Tibial artery (tissue), 4 donors: ENCODE measurements at regions not wholly inside any gene's neighbourhood (a gene's known extent, or its start where the extent isn't known, plus 50 kb on each side); places are given as distances from the start of the nearest gene placed in this dataset.

Experiments
- DNase-seq, 2 donors: peaks; one replicate each; pipeline ENCODE4 v3.0.0-alpha.2; 2019
- H3K27ac ChIP-seq, 2 donors: fragments of 200-600 bp; sonication (generic) in 1 of 2; 1 replicate in 1 of 2; 2 replicates in 1 of 2; pipeline ENCODE4 v1.5.1; 2018 to 2019; ENCODE audit warnings: mild to moderate bottlenecking in 1 of 2
- H3K27me3 ChIP-seq, 2 donors: fragments of 200-600 bp; sonication (generic) in 1 of 2; one replicate each; pipeline versions ENCODE4 v1.5.1 to v1.6.0; 2016 to 2019
- H3K36me3 ChIP-seq, 3 donors: fragments of 200-600 bp; sonication (generic) in 2 of 3; one replicate each; pipeline ENCODE4 v1.5.1; 2016 to 2019; ENCODE audit warnings: mild to moderate bottlenecking in 2 of 3
- H3K4me1 ChIP-seq, 4 donors: fragments of 200-600 bp; sonication (generic) in 2 of 4; 1 replicate in 3 of 4; 2 replicates in 1 of 4; pipeline ENCODE4 v1.5.1; 2016 to 2019
- H3K4me3 ChIP-seq, 2 donors: fragments of 200-600 bp; sonication (generic) in 1 of 2; 1 replicate in 1 of 2; 2 replicates in 1 of 2; pipeline ENCODE4 v1.5.1; 2018 to 2019; ENCODE audit warnings: mild to moderate bottlenecking in 2 of 2
- H3K9me3 ChIP-seq, 3 donors: fragments of 200-600 bp; sonication (generic) in 1 of 3; one replicate each; pipeline ENCODE4 v1.5.1; 2016 to 2019
- intact Hi-C: fragments of 100-400 bp; cut with DNase I; formaldehyde crosslinking; loops from one replicate; pipeline ENCODE4 v1.15.0; 2023; ENCODE audit warnings: low total_unique reads
- TF ChIP-seq, protein P1 (sequence below), 2 experiments: fragments of 200-600 bp in 1 of 2; fragments of 450-650 bp in 1 of 2; IDR thresholded peaks; one replicate each; pipeline ENCODE4 v1.5.1; 2017 to 2019; ENCODE audit warnings: antibody characterized with exemption in 2 of 2, mild to moderate bottlenecking in 1 of 2, moderate library complexity in 1 of 2

GRCh38 chr10:88039496-88040200 lies 176.2 kb downstream of the PTEN start:
- intact Hi-C loops, result loop anchor here (5.0 kb wide), 1 partner anchor 73 kb away; no protein-coding TSS in a partner anchor
- Histone ChIP-seq H3K36me3 (no peaks in the 10 kb centered on the region), H3K4me3 (no peak overlapping the region), H3K9me3 (no peaks in the 10 kb centered on the region), H3K27ac (peak overlapping the region; percentile 72 to 81), H3K4me1 (peaks cover 0 to 62% (median 26%) of the 10 kb centered on the region in 4 donors), H3K27me3 (no peaks in the 10 kb centered on the region)
- no peak for DNase-seq
- TF ChIP-seq, protein P1, sequence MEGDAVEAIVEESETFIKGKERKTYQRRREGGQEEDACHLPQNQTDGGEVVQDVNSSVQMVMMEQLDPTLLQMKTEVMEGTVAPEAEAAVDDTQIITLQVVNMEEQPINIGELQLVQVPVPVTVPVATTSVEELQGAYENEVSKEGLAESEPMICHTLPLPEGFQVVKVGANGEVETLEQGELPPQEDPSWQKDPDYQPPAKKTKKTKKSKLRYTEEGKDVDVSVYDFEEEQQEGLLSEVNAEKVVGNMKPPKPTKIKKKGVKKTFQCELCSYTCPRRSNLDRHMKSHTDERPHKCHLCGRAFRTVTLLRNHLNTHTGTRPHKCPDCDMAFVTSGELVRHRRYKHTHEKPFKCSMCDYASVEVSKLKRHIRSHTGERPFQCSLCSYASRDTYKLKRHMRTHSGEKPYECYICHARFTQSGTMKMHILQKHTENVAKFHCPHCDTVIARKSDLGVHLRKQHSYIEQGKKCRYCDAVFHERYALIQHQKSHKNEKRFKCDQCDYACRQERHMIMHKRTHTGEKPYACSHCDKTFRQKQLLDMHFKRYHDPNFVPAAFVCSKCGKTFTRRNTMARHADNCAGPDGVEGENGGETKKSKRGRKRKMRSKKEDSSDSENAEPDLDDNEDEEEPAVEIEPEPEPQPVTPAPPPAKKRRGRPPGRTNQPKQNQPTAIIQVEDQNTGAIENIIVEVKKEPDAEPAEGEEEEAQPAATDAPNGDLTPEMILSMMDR (IDR thresholded peaks at IDR 0.05), result no peak

DNA sequence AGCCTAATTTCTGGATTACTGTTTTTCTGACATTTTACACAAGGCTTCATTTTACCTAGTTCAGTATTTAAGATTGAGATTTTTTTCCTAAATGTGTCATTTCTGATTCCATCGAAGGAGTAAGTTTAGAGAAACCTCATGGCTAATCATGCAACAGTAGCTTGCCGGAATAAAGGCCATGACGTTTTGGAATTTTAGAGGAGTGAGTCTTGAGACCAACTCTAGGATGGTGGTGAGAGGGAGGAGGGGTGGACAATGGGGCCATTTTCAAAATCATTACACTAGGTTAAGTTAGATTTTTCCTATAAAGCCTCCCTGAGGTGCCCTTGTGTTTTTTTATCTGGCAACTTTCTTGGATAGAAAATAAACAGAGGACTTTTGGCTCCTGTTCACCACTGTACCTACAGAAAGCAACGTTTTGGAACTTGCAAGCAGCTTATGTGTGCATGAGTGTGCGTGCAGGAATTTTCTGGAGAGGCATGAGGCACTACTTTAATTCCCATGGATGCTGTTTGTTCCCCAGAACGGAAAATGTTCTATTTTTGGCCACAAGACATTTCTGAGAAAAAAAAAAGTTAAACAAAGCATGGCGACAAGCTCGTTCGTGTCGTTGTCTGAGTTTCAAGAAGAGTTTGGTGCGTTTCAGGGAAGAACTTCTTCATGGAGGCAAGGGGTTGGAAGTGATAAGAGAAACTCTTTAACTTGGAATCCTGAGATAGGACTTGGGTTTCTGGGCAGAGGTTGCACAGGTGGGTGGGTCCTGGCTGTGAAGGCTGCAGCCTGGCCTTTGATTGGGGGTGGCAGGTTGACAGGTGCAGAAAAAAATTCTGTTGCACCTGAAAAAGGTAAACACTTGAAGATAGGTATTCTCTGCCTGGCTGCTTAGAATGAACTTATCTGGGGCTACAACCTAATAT lies 178.1 kb downstream of the PTEN start:
- H3K27ac ChIP-seq, result peak overlapping the region; percentile 72 to 81
- no peaks in the 10 kb centered on the region for H3K36me3 ChIP-seq
- peaks cover 0 to 76% (median 31%) of the 10 kb centered on the region in 4 donors for H3K4me1 ChIP-seq
- intact Hi-C loops, result loop anchor here (5.0 kb wide), 1 partner anchor 71 kb away; no protein-coding TSS in a partner anchor
- DNase-seq, result no peak
- TF ChIP-seq, protein P1 (IDR thresholded peaks at IDR 0.05), result no peak
- H3K9me3 ChIP-seq, result no peaks in the 10 kb centered on the region
- no peaks in the 10 kb centered on the region for H3K27me3 ChIP-seq
- peak overlapping the region in 1 of 2 donors; percentile 9 for H3K4me3 ChIP-seq

DNA sequence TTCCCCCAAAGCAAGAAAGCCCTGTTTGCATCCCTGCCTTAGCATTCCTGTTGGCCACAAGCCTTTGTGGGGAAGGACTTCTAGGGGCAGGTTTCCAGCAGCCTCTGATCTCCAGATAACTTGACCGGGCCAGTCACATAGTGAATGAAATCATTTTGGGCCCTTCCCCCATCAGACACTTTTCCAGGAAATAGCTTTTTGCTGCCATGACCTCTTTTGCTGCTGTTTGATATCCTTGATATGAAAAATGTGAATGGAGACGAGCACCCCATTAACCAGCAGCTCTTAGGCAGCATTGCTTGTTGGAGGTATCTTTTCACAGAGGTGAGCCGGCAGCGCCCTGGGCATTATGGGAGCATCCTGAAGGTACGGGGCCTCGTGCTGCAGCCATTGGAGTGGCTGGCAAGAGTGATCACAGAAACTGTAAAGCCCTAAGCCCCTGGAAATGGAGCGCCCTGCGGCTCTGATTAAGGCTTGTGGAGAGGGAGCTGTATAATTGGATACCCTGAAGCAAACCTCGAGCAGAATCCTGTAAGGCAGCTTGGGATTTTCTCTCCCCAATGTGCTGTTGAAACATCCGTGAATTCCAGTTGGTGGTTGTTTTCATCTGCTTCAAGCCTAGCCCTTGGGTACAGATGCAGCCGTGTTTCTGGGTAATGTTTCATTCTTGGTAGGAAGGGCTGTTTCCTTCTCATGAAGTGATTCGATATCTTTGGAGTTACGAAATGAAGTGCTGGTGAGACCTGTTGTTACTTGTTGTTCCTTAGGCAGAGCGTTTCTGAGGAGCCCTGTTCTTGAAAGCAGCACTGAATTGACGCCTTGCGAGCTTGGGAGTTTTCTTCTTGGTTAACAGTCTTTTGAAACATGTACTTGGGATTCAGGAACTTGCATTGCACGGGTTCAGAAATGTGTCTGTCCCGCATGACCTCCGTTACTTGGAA lies 179.0 kb downstream of the PTEN start:
- peaks cover 0 to 86% (median 31%) of the 10 kb centered on the region in 4 donors for H3K4me1 ChIP-seq
- intact Hi-C loops, result loop anchor here (5.0 kb wide), 1 partner anchor 70 kb away; no protein-coding TSS in a partner anchor

DNA sequence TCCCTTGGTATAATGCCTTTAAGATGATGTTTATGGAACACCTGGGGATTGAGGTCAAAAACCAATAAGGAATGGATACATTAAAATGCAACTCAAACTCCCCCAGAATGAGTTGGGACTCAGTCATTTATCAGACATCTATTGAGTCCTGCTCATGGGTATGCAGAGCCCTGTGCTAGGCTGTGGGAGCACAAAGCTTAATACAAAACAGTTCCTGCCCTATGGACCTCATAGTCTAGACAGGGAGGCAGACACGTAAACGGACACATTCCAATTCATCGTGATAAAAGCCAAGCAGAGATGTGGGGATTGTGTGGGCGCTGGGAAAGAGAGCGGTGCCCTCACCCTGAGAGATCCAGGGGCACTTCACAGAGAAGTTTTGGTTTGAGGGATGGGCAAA lies 181.7 kb downstream of the PTEN start:
- H3K27me3 ChIP-seq, result no peaks in the 10 kb centered on the region
- H3K9me3 ChIP-seq, result no peaks in the 10 kb centered on the region
- no peak for DNase-seq
- intact Hi-C loops, result no loop called here
- H3K36me3 ChIP-seq, result no peaks in the 10 kb centered on the region
- TF ChIP-seq, protein P1 (IDR thresholded peaks at IDR 0.05), result no peak
- H3K4me3 ChIP-seq, result no peak overlapping the region
- H3K4me1 ChIP-seq, result peaks cover 0 to 81% (median 24%) of the 10 kb centered on the region in 4 donors
- peak overlapping the region; percentile 31 to 81 for H3K27ac ChIP-seq

More for the DNA sequence above, 179.0 kb downstream of the PTEN start:
- H3K27ac ChIP-seq, result peak overlapping the region; percentile 72 to 81
- H3K36me3 ChIP-seq, result no peaks in the 10 kb centered on the region
- H3K27me3 ChIP-seq, result no peaks in the 10 kb centered on the region
- peak overlapping the region; percentile 9 to 15 for H3K4me3 ChIP-seq
- TF ChIP-seq, protein P1 (IDR thresholded peaks at IDR 0.05), result no peak
- DNase-seq, result peak in 1 of 2 donors; percentile 47
- no peaks in the 10 kb centered on the region for H3K9me3 ChIP-seq
